ENCODE measurements at regions not wholly inside any gene's neighbourhood (a gene's known extent, or its start where the extent isn't known, plus 50 kb on each side); places are given as distances from the start of the nearest gene placed in this dataset.

DNA sequence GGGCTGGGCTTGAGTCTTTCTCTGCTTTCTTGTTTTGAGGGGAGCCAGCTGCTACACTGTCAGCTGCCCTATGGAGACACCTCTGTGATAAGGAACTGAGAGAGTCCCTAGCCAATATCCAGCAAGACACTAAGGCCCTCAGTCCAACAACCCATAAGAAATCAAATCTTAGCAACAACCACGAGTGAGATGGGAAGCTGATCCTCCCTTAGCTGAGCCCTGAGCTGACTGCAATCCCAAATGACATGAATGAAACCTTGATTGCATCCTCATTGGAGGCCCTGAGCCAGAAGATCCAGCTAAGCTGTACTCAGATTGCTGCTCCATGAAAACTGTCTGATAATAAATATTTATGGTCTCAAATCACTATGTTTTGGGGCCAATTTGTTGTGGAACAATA lies 302.1 kb upstream of the MME start:
- Histone ChIP-seq H3K4me1 (ENCODE audit: control insufficient read depth, insufficient read depth, low read length, unreplicated experiment) (no peaks in the 10 kb centered on the region), H3K36me3 (ENCODE audit: insufficient read depth, low read length) (no peaks in the 10 kb centered on the region), H3K27ac (ENCODE audit: low read depth, low read length) (no peak overlapping the region), H2AFZ (ENCODE audit: low read length, unreplicated experiment) (no peak overlapping the region), H3K4me3 (ENCODE audit: low read depth, low read length) (no peak overlapping the region), H3K79me2 (ENCODE audit: control insufficient read depth, insufficient read depth, low read length, unreplicated experiment) (no peaks in the 10 kb centered on the region), H3K27me3 (ENCODE audit: insufficient read depth, low read length) (no peaks in the 10 kb centered on the region; the same call in 1 of the 2 replicates)

DNA sequence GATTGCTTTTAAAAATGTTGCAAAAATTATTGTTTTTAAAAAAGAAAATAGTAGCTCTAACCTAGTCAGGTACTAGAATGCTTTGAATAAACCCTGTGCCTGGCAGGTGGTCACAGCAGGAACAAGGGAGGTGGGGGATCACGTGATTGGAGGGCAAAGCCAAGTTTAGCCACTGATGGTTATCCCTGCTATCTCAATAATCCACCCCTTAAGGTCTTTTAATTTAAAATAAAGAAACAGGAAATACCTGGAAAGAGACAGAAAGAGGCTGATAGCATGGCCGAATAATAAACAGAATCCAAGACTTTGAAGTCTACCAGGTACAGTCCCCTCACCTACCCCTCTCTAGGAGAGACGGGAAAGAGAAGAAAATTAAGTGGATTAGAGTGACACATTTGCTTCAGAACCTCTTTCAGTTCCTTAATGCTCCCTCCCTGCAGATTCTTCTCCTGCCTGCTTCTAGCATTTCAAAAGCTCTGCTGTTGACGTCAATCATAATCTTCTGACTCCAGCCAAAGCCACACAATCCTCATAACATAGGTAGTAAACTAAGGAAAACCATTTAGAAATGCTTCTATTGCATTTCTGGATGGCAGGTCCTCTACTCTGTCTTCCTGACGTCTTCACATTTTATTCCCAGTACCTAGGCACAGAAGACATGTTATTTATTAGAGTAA lies 303.4 kb upstream of the MME start:
- no peaks in the 10 kb centered on the region for H3K79me2 ChIP-seq (ENCODE audit: control insufficient read depth, insufficient read depth, low read length, unreplicated experiment)
- no peak overlapping the region for H3K27ac ChIP-seq (ENCODE audit: low read depth, low read length)
- no peaks in the 10 kb centered on the region; the same call in 1 of the 2 replicates for H3K27me3 ChIP-seq (ENCODE audit: insufficient read depth, low read length)
- H3K36me3 ChIP-seq (ENCODE audit: insufficient read depth, low read length): no peaks in the 10 kb centered on the region
- H2AFZ ChIP-seq (ENCODE audit: low read length, unreplicated experiment): no peak overlapping the region
- H3K4me1 ChIP-seq (ENCODE audit: control insufficient read depth, insufficient read depth, low read length, unreplicated experiment): no peaks in the 10 kb centered on the region
- no peak overlapping the region for H3K4me3 ChIP-seq (ENCODE audit: low read depth, low read length)

DNA sequence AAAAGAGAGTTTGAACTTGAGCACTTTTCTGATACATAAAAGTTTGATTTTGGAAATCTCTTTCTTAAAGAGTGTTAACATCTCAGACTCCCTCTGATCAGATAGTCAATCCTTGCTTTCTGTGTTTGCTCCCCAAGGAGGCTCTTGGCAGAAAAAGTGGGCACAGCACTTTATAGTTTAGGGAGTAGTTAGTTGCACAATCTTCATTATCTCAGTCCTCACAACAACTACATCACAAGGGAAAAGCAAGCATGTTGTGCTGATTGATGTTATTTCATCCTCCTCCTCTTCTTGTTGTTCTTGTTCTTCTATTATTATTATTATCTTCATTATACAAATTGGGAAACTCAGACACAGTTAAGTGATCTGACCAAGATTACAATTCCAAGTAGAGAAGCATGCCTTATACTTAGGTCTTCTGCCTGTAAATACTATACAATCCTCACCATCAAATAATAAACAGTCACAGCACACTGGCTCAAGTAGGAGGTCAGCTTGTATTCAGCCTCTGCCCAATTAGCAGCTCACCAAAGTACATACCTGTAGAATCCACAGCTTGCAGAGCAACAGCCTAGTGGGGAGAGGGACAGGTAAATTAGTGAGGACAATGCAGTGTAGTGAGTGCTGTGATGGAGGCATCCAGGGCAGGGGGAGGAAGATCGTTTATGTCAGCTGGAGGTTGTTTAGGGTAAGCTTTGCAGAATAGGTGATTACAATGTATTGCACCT lies 304.1 kb upstream of the MME start:
- Histone ChIP-seq H2AFZ (ENCODE audit: low read length, unreplicated experiment) (no peak overlapping the region), H3K4me1 (ENCODE audit: control insufficient read depth, insufficient read depth, low read length, unreplicated experiment) (no peaks in the 10 kb centered on the region), H3K36me3 (ENCODE audit: insufficient read depth, low read length) (no peaks in the 10 kb centered on the region), H3K27me3 (ENCODE audit: insufficient read depth, low read length) (no peaks in the 10 kb centered on the region; the same call in 1 of the 2 replicates), H3K4me3 (ENCODE audit: low read depth, low read length) (no peak overlapping the region), H3K79me2 (ENCODE audit: control insufficient read depth, insufficient read depth, low read length, unreplicated experiment) (no peaks in the 10 kb centered on the region), H3K27ac (ENCODE audit: low read depth, low read length) (no peak overlapping the region)

DNA sequence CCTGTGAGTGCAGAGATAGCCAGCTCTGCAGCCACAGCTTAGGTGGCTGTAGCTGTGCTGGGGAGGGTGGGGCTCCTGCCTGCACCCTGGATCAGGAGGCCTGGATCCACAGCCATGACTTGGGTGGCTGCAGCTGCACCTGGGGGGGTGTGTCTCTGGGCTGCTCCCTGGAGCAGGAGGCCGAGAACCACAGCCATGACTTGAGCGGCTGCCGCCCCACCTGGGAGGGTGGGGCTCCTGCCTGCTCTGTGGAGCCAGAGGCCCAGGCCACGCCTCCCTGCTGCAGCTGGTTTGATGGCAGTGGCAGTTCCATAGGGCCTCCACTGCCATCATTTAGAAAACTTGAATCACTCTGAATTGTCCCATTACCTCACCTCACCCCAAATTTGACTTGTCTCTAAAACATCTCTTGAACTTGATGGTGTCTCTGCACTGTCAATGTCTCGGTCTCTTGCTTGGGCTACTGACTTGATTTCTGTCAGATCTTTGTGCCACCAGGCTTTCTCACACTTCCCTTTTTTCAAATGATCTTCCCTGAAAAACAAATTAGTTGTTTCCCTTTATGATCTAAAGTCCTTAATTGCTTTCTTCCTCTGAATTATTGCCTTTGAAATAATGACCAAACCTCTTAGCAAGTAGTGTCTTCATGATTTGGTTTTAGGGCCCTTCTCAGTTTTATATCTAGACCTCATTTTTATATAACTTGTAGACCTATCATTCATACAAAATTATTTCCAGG lies 313.2 kb upstream of the MME start:
- Histone ChIP-seq H3K4me1 (ENCODE audit: control insufficient read depth, insufficient read depth, low read length, unreplicated experiment) (no peaks in the 10 kb centered on the region), H3K4me3 (ENCODE audit: low read depth, low read length) (no peak overlapping the region), H3K27ac (ENCODE audit: low read depth, low read length) (no peak overlapping the region), H3K79me2 (ENCODE audit: control insufficient read depth, insufficient read depth, low read length, unreplicated experiment) (no peaks in the 10 kb centered on the region), H3K27me3 (ENCODE audit: insufficient read depth, low read length) (no peaks in the 10 kb centered on the region), H3K36me3 (ENCODE audit: insufficient read depth, low read length) (no peaks in the 10 kb centered on the region), H2AFZ (ENCODE audit: low read length, unreplicated experiment) (no peak overlapping the region)

DNA sequence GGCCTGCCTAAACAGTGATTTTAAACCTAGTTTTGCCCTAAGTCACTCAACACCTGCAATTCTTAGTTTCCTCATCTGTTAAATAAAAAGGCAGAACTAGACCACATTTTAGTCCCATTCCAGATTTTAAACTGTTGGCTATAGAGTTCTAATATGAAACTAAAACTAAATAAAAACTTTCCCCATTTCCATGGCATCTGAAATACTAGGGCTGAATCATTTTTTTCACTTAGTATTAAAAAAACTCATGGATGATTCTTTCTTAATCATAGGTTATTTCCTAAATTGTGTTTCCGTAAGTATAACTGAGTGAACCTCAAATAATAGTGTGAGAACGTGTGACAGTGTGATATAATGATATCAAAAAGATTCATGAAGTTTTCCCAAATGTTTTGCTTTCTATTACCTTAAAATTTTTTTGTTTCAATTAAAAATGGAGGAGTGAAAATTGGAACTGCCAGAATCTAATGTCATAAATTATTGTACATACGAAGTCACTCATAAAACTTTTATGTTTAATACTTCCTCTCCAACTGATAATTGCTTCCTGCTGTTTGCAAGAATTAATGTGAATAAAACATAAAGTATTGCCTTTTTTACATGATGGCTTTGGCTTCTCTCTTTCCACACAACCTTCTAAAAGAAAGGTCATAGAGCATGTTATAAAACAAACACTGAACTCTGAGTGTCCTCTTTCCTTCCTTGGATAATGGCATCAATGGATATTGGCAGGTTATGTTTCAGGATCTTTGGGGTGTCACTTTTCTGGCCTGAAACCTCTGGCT lies 315.1 kb upstream of the MME start:
- H2AFZ ChIP-seq (ENCODE audit: low read length, unreplicated experiment): no peak overlapping the region
- no peak overlapping the region for H3K27ac ChIP-seq (ENCODE audit: low read depth, low read length)
- H3K4me1 ChIP-seq (ENCODE audit: control insufficient read depth, insufficient read depth, low read length, unreplicated experiment): no peaks in the 10 kb centered on the region
- no peaks in the 10 kb centered on the region for H3K79me2 ChIP-seq (ENCODE audit: control insufficient read depth, insufficient read depth, low read length, unreplicated experiment)
- no peaks in the 10 kb centered on the region for H3K27me3 ChIP-seq (ENCODE audit: insufficient read depth, low read length)
- H3K4me3 ChIP-seq (ENCODE audit: low read depth, low read length): no peak overlapping the region
- H3K36me3 ChIP-seq (ENCODE audit: insufficient read depth, low read length): no peaks in the 10 kb centered on the region

DNA sequence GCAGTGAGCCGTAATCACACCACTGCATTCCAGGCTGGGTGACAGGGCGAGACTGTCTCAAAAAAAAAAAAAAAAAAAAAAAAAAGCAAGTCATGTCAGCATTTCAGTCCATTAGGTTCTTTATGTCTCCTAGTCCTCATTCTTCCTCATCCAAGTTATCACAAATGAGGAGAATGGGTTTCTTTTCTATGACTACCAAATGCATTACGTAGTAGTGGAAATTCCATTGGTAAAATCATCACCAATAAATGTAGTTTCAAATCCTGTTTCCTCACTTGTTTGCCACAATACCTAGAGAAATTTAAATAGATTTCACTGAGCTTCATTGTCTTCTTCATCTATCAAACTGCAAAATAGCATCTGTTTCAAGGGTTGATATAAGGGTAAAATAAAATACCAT lies 317.6 kb upstream of the MME start:
- Histone ChIP-seq H3K4me3 (ENCODE audit: low read depth, low read length) (no peak overlapping the region), H3K27ac (ENCODE audit: low read depth, low read length) (no peak overlapping the region)

DNA sequence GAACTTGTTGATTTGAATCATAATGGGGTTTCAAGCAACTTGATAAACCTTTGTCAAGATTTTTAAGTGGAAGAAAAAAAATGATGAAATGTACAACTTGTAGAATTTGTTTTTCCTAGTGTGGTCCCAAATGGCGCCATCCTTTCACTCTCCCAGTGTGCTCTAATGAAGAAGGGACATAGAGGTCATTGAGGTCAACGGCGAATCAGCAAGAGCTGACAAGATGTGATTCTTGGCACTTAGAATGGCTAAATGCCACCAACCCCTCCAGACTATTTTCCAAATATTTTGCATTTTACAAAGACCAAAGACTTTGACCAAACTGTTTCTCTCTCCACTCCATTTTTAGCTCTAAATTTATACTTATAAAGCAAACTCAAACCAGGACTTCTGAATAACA lies 320.2 kb upstream of the MME start:
- H3K4me3 ChIP-seq (ENCODE audit: low read depth, low read length): no peak overlapping the region
- no peaks in the 10 kb centered on the region for H3K36me3 ChIP-seq (ENCODE audit: insufficient read depth, low read length)
- H3K4me1 ChIP-seq (ENCODE audit: control insufficient read depth, insufficient read depth, low read length, unreplicated experiment): no peaks in the 10 kb centered on the region
- H2AFZ ChIP-seq (ENCODE audit: low read length, unreplicated experiment): peak overlapping the region; percentile 5
- no peaks in the 10 kb centered on the region for H3K79me2 ChIP-seq (ENCODE audit: control insufficient read depth, insufficient read depth, low read length, unreplicated experiment)
- H3K27ac ChIP-seq (ENCODE audit: low read depth, low read length): no peak overlapping the region
- no peaks in the 10 kb centered on the region for H3K27me3 ChIP-seq (ENCODE audit: insufficient read depth, low read length)

More for the DNA sequence above, 317.6 kb upstream of the MME start:
- Histone ChIP-seq H3K27me3 (ENCODE audit: insufficient read depth, low read length) (no peaks in the 10 kb centered on the region), H2AFZ (ENCODE audit: low read length, unreplicated experiment) (no peak overlapping the region), H3K4me1 (ENCODE audit: control insufficient read depth, insufficient read depth, low read length, unreplicated experiment) (no peaks in the 10 kb centered on the region), H3K36me3 (ENCODE audit: insufficient read depth, low read length) (no peaks in the 10 kb centered on the region), H3K79me2 (ENCODE audit: control insufficient read depth, insufficient read depth, low read length, unreplicated experiment) (no peaks in the 10 kb centered on the region)

DNA sequence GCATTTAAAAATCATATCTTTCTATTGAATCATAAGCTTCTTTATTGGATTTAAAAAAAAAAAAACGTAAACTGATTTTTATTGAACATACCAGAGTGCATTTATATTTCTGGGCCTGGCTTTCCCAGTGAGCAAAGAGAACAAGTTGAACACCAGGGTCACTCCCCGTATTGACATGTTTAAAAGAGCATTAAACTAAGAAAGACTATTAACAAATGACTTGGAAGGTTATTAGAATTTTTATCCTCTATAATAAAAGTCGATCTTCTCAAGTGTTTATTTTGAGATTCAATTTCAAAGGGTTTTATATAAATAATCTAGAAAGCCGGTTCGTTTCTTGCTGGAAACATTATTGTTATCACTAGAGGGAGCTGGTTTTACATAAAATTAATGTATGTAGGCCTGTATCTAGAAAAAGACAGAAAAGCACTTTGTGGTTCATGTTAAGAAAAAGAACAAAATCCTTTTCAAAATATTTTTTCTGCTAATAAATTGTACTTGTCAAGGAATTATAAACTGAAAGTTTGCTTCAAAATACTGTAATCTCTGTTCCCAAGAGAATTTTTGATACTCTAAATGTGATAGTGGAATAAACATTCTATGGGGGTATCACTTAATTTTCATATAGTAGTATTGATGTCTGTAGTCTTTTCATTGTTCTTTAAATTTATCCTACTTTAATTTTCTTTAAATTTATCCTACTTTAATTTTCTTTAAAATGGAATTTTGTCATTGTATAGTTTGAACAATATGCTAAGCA lies 321.8 kb upstream of the MME start:
- Histone ChIP-seq H2AFZ (ENCODE audit: low read length, unreplicated experiment) (peak overlapping the region; percentile 76), H3K79me2 (ENCODE audit: control insufficient read depth, insufficient read depth, low read length, unreplicated experiment) (no peaks in the 10 kb centered on the region), H3K27ac (ENCODE audit: low read depth, low read length) (no peak overlapping the region), H3K36me3 (ENCODE audit: insufficient read depth, low read length) (no peaks in the 10 kb centered on the region), H3K27me3 (ENCODE audit: insufficient read depth, low read length) (no peaks in the 10 kb centered on the region), H3K4me1 (ENCODE audit: control insufficient read depth, insufficient read depth, low read length, unreplicated experiment) (no peaks in the 10 kb centered on the region), H3K4me3 (ENCODE audit: low read depth, low read length) (no peak overlapping the region)

DNA sequence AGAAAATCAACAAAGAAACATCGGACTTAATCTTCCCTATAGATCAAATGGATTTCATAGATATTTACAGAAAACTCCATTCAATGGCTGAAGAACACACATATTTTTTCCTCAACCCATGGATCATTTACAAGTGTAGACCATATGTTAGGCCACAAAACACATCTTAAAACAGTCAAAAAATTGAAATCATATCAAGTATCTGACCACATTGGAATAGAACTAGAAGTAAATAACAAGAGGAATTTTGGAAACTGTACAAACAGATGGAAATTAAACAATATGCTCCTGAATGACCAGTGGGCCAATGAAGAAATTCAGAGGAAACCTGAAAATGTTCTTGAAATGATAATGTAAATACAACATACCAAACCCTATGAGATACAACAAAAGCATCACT lies 323.1 kb upstream of the GPR149 start:
- Histone ChIP-seq H3K4me3 (ENCODE audit: low read depth, low read length) (no peak overlapping the region), H3K36me3 (ENCODE audit: insufficient read depth, low read length) (no peaks in the 10 kb centered on the region), H3K4me1 (ENCODE audit: control insufficient read depth, insufficient read depth, low read length, unreplicated experiment) (no peaks in the 10 kb centered on the region), H3K27ac (ENCODE audit: low read depth, low read length) (no peak overlapping the region), H2AFZ (ENCODE audit: low read length, unreplicated experiment) (no peak overlapping the region), H3K27me3 (ENCODE audit: insufficient read depth, low read length) (no peaks in the 10 kb centered on the region), H3K79me2 (ENCODE audit: control insufficient read depth, insufficient read depth, low read length, unreplicated experiment) (no peaks in the 10 kb centered on the region)

DNA sequence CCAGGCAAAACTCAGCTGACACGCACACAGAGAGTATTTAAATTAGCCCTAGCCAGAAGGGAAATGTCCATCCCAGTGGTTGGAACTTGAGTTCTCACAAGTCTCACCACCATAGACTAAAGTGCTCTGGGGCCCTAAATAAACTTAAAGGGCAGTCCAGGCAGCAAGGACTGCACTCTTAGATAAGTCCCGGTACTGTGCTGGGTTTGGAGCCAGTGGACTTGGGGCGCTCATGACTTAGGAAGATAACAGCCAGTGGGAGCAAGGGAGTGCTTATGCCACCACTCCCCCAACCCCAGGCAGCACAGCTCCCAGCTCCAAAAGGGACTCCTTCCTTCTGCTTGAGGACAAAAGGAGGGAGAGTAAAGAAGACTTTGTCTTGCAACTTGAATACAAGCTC lies 319.5 kb upstream of the GPR149 start:
- H3K27me3 ChIP-seq (ENCODE audit: insufficient read depth, low read length): no peaks in the 10 kb centered on the region
- H3K79me2 ChIP-seq (ENCODE audit: control insufficient read depth, insufficient read depth, low read length, unreplicated experiment): no peaks in the 10 kb centered on the region

More for the DNA sequence above, 319.5 kb upstream of the GPR149 start:
- Histone ChIP-seq H2AFZ (ENCODE audit: low read length, unreplicated experiment) (no peak overlapping the region), H3K27ac (ENCODE audit: low read depth, low read length) (no peak overlapping the region), H3K4me1 (ENCODE audit: control insufficient read depth, insufficient read depth, low read length, unreplicated experiment) (no peaks in the 10 kb centered on the region), H3K4me3 (ENCODE audit: low read depth, low read length) (no peak overlapping the region), H3K36me3 (ENCODE audit: insufficient read depth, low read length) (no peaks in the 10 kb centered on the region)
